Stimulated activated memory B cell treated with anti-CD40 and anti-IgM and Interleukin-4, amounts not matched to agents 10 μg/mL and 1 μg/mL and 100 μg/mL, for 72 hours (primary cell): ENCODE measurements at regions not wholly inside any gene's neighbourhood (a gene's known extent, or its start where the extent isn't known, plus 50 kb on each side); places are given as distances from the start of the nearest gene placed in this dataset.
A peak's percentile ranks its signal among the peaks of the same experiment; 100 is the strongest.

Experiments used
- ATAC-seq: fragments of 150-1000 bp; cut with Tn5 transposase; 2 replicates; pipeline ENCODE4 v1.10.0; 2021
- H3K27ac Mint-ChIP-seq: one replicate; pipeline ENCODE4 v1.8.0; 2022; ENCODE audit warnings: mild to moderate bottlenecking, mixed read lengths
- H3K27me3 Mint-ChIP-seq: one replicate; pipeline ENCODE4 v1.8.0; 2022; ENCODE audit warnings: mixed read lengths
- H3K36me3 Mint-ChIP-seq: one replicate; pipeline ENCODE4 v1.8.0; 2022; ENCODE audit warnings: mixed read lengths
- H3K4me1 Mint-ChIP-seq: one replicate; pipeline ENCODE4 v1.8.0; 2022; ENCODE audit warnings: mixed read lengths
- H3K4me3 Mint-ChIP-seq: one replicate; pipeline ENCODE4 v1.8.0; 2022; ENCODE audit warnings: mild to moderate bottlenecking, moderate library complexity, mixed read lengths
- H3K9me3 Mint-ChIP-seq: one replicate; pipeline ENCODE4 v1.8.0; 2022; ENCODE audit warnings: mixed read lengths

- Mint-ChIP-seq H3K4me1 (peaks cover 6% of the 10 kb centered on the region), H3K27me3 (no peaks in the 10 kb centered on the region), H3K9me3 (no peaks in the 10 kb centered on the region), H3K4me3 (no peak overlapping the region), H3K27ac (no peak overlapping the region), H3K36me3 (no peaks in the 10 kb centered on the region)
- no peak for ATAC-seq
Measured at GRCh38 chr10:88045656-88046415, 182.4 kb downstream of the PTEN start.

GRCh38 chr10:88047579-88047978, 184.2 kb downstream of the PTEN start:
- H3K4me3 Mint-ChIP-seq = no peak overlapping the region
- no peaks in the 10 kb centered on the region for H3K27me3 Mint-ChIP-seq
- no peaks in the 10 kb centered on the region for H3K9me3 Mint-ChIP-seq
- H3K27ac Mint-ChIP-seq = no peak overlapping the region
- no peak for ATAC-seq
- peaks cover 6% of the 10 kb centered on the region for H3K4me1 Mint-ChIP-seq
- no peaks in the 10 kb centered on the region for H3K36me3 Mint-ChIP-seq

DNA sequence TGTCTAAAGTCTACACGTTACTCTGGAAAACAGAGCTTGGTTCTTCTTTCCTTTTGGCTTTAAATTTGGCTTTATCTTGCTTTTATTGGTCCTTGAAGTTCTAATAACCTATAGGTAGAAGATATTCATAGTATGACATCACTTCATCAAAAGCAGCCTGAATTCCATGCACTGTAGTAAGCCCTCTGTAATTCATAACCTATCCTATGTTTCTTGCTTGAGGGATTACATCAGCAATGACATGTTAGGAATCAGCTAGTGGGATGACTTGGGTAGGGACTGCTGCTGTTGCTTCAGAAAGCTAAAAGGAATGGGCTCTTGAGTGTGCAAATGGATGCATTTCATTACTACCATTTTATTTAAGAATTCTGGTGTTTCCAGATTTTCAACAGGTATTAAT, 184.9 kb downstream of the PTEN start:
- H3K36me3 Mint-ChIP-seq = no peaks in the 10 kb centered on the region
- H3K4me3 Mint-ChIP-seq = no peak overlapping the region
- no peak overlapping the region for H3K27ac Mint-ChIP-seq
- H3K4me1 Mint-ChIP-seq = peaks cover 6% of the 10 kb centered on the region
- no peak for ATAC-seq
- no peaks in the 10 kb centered on the region for H3K9me3 Mint-ChIP-seq
- no peaks in the 10 kb centered on the region for H3K27me3 Mint-ChIP-seq

DNA sequence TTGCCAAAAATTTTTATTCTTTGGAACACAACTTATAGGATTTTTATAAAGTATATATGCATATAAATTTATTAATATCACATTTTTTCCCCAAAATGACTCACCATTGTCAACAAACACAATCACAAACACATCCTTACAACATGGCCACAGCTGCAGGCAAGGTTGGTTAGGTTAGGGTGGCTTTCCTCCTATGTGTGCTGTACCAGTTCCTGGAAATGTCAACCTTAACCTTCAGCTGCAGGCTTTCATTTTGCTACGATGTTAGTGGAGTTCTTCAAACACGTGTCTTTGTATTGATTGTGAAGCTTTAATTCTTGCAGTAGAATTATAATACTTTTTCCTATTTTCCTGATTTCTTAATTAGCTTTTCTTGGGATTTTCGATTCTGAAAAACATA, 185.8 kb downstream of the PTEN start:
- Mint-ChIP-seq H3K9me3 (no peaks in the 10 kb centered on the region), H3K4me3 (no peak overlapping the region), H3K4me1 (peaks cover 6% of the 10 kb centered on the region), H3K36me3 (no peaks in the 10 kb centered on the region), H3K27me3 (no peaks in the 10 kb centered on the region), H3K27ac (no peak overlapping the region)
- no peak for ATAC-seq

DNA sequence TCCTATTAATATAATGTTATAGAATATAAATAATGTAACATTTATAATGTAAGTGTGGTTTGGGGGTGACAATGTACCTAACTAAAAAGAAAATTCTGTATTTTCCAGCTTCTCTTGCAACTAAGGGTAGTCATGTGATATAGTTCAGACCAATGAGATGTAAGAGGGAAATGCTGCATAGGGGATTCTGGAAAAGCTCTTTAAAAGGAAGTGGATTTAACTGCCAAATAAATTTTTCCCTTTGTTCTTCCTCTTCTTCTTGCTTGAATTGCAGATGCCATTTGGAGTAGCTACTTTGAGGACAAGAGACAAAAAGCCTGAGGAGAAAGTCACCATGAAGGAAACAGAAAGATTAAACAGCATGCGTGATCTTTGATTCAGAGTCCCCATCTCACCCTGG, 194.3 kb downstream of the PTEN start:
- Mint-ChIP-seq H3K9me3 (peaks cover 6% of the 10 kb centered on the region), H3K27me3 (no peaks in the 10 kb centered on the region), H3K4me3 (no peak overlapping the region), H3K4me1 (peaks cover 17% of the 10 kb centered on the region), H3K27ac (no peak overlapping the region), H3K36me3 (no peaks in the 10 kb centered on the region)
- ATAC-seq = no peak

- Mint-ChIP-seq H3K4me1 (peaks cover 24% of the 10 kb centered on the region), H3K4me3 (no peak overlapping the region), H3K36me3 (no peaks in the 10 kb centered on the region), H3K27me3 (no peaks in the 10 kb centered on the region), H3K27ac (no peak overlapping the region), H3K9me3 (peaks cover 6% of the 10 kb centered on the region)
- peak; percentile 50 for ATAC-seq
Measured at GRCh38 chr10:88058750-88059149, 195.3 kb downstream of the PTEN start.

- Mint-ChIP-seq H3K27me3 (no peaks in the 10 kb centered on the region), H3K4me1 (peaks cover 25% of the 10 kb centered on the region), H3K9me3 (peaks cover 6% of the 10 kb centered on the region), H3K4me3 (no peak overlapping the region), H3K27ac (no peak overlapping the region), H3K36me3 (no peaks in the 10 kb centered on the region)
- ATAC-seq = no peak
Measured at GRCh38 chr10:88059190-88059589, 195.8 kb downstream of the PTEN start.

GRCh38 chr10:88060762-88061161, 197.3 kb downstream of the PTEN start:
- no peaks in the 10 kb centered on the region for H3K27me3 Mint-ChIP-seq
- H3K9me3 Mint-ChIP-seq = peaks cover 6% of the 10 kb centered on the region
- H3K4me3 Mint-ChIP-seq = no peak overlapping the region
- no peaks in the 10 kb centered on the region for H3K36me3 Mint-ChIP-seq
- H3K27ac Mint-ChIP-seq = peak overlapping the region; percentile 18
- H3K4me1 Mint-ChIP-seq = peaks cover 41% of the 10 kb centered on the region
- ATAC-seq = no peak

DNA sequence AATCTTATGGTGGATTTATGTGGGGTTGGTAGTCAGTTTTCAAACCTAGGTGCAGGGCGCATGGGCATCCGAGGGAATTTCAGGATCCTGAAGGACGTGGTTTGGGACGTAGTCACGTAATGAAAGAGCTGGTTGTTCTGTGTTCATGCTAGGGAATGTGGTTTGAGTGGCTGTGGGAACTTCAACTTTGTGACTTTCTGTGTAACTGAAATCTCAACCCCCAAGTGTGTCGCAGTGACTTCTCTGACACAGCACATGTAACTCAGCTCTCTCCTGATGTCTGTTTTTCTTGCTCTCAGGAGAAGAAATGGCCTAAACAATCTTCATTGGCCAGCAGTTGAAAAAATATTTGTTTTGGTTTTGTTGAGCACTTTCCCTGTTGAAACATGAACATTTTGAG, 199.0 kb downstream of the PTEN start:
- Mint-ChIP-seq H3K9me3 (peaks cover 6% of the 10 kb centered on the region), H3K36me3 (no peaks in the 10 kb centered on the region), H3K27ac (no peak overlapping the region), H3K4me1 (peaks cover 57% of the 10 kb centered on the region), H3K4me3 (no peak overlapping the region), H3K27me3 (no peaks in the 10 kb centered on the region)
- ATAC-seq = no peak

- Mint-ChIP-seq H3K4me1 (peaks cover 62% of the 10 kb centered on the region), H3K4me3 (no peak overlapping the region), H3K27me3 (no peaks in the 10 kb centered on the region), H3K9me3 (peaks cover 10% of the 10 kb centered on the region), H3K36me3 (no peaks in the 10 kb centered on the region), H3K27ac (peak overlapping the region; percentile 22)
- ATAC-seq = no peak
Measured at GRCh38 chr10:88062798-88063472, 199.5 kb downstream of the PTEN start.

DNA sequence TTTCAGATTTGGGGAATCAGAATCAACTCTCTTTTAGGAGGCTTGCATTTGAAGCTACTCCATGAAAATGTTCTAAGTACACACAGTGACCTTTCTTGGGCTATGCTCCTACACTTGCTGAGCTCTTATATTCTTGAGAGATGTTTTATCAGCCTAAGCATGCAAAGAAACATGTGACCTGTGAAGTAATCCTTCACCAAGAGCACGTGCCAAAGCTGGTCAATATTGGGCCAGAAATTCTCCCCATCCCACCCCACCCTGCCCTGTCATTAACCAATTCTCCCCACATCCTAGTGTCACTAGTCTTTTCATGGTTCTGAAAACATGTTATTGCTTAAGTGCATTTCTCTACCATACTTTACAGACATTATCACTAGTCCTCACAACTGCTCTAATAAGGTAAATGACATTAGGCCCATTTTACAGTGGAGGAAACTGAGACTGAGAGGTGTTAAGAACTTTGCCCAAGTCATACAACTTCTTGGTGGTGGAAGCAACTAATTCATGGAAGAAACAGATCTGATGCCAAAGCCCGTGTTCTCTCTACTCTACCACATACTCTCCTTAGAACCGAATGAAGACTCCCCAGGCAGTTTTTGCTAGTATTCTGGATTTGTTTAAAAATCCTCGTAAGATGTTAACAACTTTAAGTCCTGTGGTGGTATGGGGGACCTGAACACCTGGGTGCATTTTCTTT, 200.6 kb downstream of the PTEN start:
- H3K36me3 Mint-ChIP-seq = no peaks in the 10 kb centered on the region

DNA sequence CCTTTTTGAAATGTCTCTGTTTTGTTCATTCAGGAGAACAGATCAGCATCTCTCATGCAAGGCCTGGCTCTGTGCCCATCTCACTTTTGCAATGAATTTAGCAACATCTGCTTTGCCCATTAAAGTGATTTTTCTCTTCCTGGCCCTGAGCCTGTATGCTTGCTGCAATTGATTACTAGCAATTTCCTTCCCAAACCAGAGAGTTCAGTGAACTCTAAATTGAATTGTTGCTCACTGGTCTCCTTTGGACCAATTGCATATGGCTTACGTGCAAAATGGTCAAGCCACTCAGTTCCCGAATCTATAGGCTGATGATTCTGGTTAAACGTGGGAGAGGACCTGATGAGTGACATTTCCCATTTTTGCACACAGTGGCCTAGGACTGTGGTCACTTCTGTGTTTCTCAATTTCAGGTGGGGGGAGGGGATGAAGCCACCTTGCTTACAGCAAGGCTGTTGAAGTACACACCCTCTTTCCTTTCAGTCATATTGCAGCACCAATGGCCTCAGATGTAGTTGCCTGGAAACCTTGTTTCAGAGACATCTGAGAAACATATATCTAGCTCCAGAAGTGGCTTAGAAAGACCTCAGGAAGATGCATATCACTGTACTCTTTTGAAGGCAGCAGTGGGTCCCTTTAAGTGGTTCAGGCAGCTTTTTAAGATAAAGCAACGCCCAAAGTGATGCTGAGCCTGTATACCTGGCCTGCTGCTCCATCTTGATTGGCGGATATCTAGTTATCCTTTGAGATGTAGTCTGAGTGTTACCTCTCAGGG, 201.4 kb downstream of the PTEN start:
- Mint-ChIP-seq H3K4me3 (no peak overlapping the region), H3K27ac (peak overlapping the region; percentile 76), H3K9me3 (peaks cover 10% of the 10 kb centered on the region), H3K36me3 (no peaks in the 10 kb centered on the region), H3K27me3 (no peaks in the 10 kb centered on the region), H3K4me1 (peaks cover 78% of the 10 kb centered on the region)
- ATAC-seq = peak; percentile 75

More for the DNA sequence above, 200.6 kb downstream of the PTEN start:
- Mint-ChIP-seq H3K4me3 (no peak overlapping the region), H3K27ac (peak overlapping the region; percentile 76), H3K4me1 (peaks cover 71% of the 10 kb centered on the region), H3K27me3 (no peaks in the 10 kb centered on the region), H3K9me3 (peaks cover 10% of the 10 kb centered on the region)
- no peak for ATAC-seq

GRCh38 chr10:88065383-88066049, 202.1 kb downstream of the PTEN start:
- Mint-ChIP-seq H3K4me1 (peaks cover 78% of the 10 kb centered on the region), H3K27me3 (no peaks in the 10 kb centered on the region), H3K4me3 (no peak overlapping the region), H3K36me3 (no peaks in the 10 kb centered on the region), H3K9me3 (peaks cover 9% of the 10 kb centered on the region), H3K27ac (peak overlapping the region; percentile 76)
- no peak for ATAC-seq

DNA sequence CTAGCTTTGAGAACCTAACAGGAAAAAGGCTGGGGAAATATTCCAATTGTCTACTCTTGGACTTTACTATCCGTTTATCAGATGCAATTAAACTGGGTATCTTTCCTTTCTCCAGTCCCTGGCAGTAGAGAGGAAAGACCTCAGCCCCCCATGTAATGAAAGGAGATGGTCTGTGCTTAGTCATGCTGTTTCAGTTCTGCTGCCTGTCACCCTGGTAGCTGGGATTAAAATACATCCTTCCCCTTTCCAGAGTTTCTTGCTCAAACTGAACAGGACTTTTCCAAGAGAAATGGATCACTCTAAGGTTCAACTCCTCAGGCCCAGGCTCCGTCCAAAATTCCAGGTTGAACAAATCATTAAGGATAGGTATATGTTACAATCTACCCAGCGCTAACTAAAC, 202.9 kb downstream of the PTEN start:
- peaks cover 78% of the 10 kb centered on the region for H3K4me1 Mint-ChIP-seq
- H3K9me3 Mint-ChIP-seq = peaks cover 4% of the 10 kb centered on the region
- H3K36me3 Mint-ChIP-seq = no peaks in the 10 kb centered on the region
- H3K27ac Mint-ChIP-seq = peak overlapping the region; percentile 33
- ATAC-seq = no peak
- no peaks in the 10 kb centered on the region for H3K27me3 Mint-ChIP-seq
- H3K4me3 Mint-ChIP-seq = no peak overlapping the region

- peak overlapping the region; percentile 33 for H3K27ac Mint-ChIP-seq
- peak overlapping the region; percentile 5 for H3K4me3 Mint-ChIP-seq
- ATAC-seq = peak; percentile 56
- H3K27me3 Mint-ChIP-seq = no peaks in the 10 kb centered on the region
- no peaks in the 10 kb centered on the region for H3K36me3 Mint-ChIP-seq
- H3K9me3 Mint-ChIP-seq = peaks cover 4% of the 10 kb centered on the region
- peaks cover 82% of the 10 kb centered on the region for H3K4me1 Mint-ChIP-seq
Measured at GRCh38 chr10:88066876-88067275, 203.5 kb downstream of the PTEN start.
